Hepatic stellate cell (primary cell): ENCODE measurements at regions not wholly inside any gene's neighbourhood (a gene's known extent, or its start where the extent isn't known, plus 50 kb on each side); places are given as distances from the start of the nearest gene placed in this dataset.
"Not testable (repeated sequence)": the region's sequence is repeated elsewhere in the genome, so short reads cannot be mapped to it uniquely, and the experiment has no call there.

Source experiments
- DNase-seq: peaks from one replicate; pipeline ENCODE4 v3.0.0; 2011; ENCODE audit warnings: low spot score

- DNase-seq, result not testable (repeated sequence)
These were observed 1255.0 kb downstream of the ROBO1 start for GRCh38 chr3:78512786-78513185.

- no peak for DNase-seq
These were observed 1251.4 kb downstream of the ROBO1 start for GRCh38 chr3:78516437-78516836.

- DNase-seq, result no peak
These were observed 1250.9 kb downstream of the ROBO1 start for GRCh38 chr3:78516937-78517336.

- no peak for DNase-seq
These were observed 1249.8 kb downstream of the ROBO1 start for GRCh38 chr3:78517965-78518364.

- no peak for DNase-seq
These were observed 1248.5 kb downstream of the ROBO1 start for GRCh38 chr3:78519281-78519680.

GRCh38 chr3:78529601-78530000 lies 1238.2 kb downstream of the ROBO1 start:
- no peak for DNase-seq

GRCh38 chr3:78540485-78540884 lies 1227.3 kb downstream of the ROBO1 start:
- no peak for DNase-seq

GRCh38 chr3:78545827-78546226 lies 1222.0 kb downstream of the ROBO1 start:
- DNase-seq, result no peak
